LNCaP clone FGC (cell line): ENCODE measurements at regions not wholly inside any gene's neighbourhood (a gene's known extent, or its start where the extent isn't known, plus 50 kb on each side); places are given as distances from the start of the nearest gene placed in this dataset.

Experiments
- DNase-seq: peaks from one replicate; pipeline ENCODE4 v3.0.0-alpha.2; 2011; ENCODE audit warnings: low read depth
- H3K4me3 ChIP-seq: 2 replicates; pipeline ENCODE4 v1.5.1; 2011; ENCODE audit warnings: mild to moderate bottlenecking, low read depth, low read length, control low read depth
- TF ChIP-seq, protein P1 (sequence below): IDR thresholded peaks from 2 replicates; pipeline ENCODE4 v1.5.1; 2012; ENCODE audit warnings: mild to moderate bottlenecking; ENCODE audit not compliant: control insufficient read depth, insufficient read depth; ENCODE audit errors: extremely low read depth

DNA sequence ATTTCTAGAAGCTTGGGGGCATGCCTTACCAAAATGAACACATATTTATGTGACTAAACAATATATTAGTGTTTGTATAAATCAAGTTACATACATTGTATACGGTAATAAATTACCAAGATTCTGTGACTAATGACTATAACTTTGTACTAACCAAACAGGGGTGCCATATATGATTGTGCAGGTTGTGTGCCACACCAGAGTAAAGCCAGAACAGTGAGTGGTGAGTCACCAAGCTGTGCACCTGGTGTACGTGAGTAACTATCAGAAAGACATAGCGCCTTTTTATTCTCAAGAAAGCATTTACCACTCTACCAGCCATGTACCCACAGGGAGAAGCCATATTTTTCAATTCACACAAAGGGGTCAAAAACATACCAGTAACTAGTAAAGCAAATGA is 453.2 kb upstream of the PIK3C3 start:
- no peak for DNase-seq
- TF ChIP-seq, protein P1, sequence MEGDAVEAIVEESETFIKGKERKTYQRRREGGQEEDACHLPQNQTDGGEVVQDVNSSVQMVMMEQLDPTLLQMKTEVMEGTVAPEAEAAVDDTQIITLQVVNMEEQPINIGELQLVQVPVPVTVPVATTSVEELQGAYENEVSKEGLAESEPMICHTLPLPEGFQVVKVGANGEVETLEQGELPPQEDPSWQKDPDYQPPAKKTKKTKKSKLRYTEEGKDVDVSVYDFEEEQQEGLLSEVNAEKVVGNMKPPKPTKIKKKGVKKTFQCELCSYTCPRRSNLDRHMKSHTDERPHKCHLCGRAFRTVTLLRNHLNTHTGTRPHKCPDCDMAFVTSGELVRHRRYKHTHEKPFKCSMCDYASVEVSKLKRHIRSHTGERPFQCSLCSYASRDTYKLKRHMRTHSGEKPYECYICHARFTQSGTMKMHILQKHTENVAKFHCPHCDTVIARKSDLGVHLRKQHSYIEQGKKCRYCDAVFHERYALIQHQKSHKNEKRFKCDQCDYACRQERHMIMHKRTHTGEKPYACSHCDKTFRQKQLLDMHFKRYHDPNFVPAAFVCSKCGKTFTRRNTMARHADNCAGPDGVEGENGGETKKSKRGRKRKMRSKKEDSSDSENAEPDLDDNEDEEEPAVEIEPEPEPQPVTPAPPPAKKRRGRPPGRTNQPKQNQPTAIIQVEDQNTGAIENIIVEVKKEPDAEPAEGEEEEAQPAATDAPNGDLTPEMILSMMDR, result no peak
- no peak overlapping the region for H3K4me3 ChIP-seq

DNA sequence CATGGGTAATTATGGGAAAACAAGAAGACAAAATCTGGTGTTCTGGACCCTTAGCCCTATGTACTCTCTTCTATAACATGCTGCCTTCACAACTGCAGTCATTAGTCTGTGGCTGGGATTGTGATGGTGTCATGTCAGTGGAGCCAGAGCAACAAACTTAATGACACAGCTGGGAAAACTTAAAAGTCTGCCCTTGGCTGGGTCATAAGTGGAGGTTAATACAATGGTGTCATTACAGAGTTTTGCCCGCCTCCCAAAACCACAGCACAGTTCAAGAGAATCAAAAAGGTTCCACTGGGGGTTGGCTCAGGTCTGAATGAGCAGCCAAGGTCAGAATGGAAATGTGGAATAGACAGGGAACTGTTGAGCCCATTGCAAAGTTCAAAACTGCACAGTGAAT is 455.7 kb upstream of the PIK3C3 start:
- DNase-seq, result no peak
- no peak overlapping the region for H3K4me3 ChIP-seq
- TF ChIP-seq, protein P1, result no peak

DNA sequence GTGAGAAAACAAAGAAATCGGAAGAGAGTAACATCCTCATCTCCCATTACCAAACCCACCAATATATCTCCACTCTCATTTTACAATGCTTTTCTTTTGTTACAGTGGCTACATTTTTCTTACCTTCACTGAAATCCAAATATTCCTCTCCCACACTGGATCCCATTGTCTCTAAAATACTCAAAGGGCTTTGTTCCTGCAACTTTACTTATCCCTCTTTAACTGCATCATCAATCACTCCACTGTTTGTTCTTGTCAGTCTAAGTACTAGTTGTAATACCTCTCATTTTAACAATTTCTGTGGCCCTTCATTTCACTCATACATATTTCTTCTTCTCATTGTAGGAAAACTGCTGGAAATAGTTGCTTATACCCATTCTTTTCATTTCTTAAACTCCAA is 464.2 kb upstream of the PIK3C3 start:
- no peak for DNase-seq
- H3K4me3 ChIP-seq, result no peak overlapping the region
- TF ChIP-seq, protein P1, result no peak

DNA sequence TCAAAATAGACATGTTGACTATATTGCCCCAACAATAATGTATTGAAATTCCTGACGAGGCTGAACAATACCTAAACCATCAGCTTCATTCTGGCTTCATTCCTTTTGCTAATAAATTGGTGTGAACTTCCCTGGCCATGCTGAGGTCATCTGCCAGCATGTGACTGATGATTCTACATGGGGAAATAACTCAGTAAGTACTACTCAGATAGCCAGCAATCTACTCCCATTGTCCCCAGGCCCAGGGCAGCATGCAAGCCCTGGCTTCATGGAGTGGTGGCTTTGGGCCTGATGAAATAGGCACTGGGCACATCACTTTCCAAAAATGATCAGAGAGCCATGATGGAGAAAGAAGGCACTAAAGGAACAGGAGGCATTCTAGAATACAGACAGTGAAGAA is 468.5 kb upstream of the PIK3C3 start:
- TF ChIP-seq, protein P1, result no peak
- no peak for DNase-seq
- no peak overlapping the region for H3K4me3 ChIP-seq

DNA sequence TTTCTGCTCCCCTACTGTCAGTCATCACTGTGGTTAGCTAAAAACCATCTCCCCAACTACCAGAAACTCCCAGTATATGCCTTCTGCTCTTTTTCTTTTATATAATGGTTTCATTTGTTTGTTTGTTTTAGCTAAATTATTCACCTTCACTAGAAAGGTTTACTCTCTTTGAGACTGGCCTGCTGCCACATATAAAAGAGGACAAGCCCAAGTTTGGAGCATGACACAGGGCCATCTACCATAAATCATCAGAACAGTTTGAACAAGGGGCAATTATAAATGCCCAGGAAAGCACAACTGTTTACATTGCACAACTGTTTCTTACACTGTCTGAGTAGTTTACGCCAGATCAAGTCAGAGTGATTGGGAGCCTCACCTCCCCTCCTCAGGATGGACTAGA is 471.0 kb upstream of the PIK3C3 start:
- TF ChIP-seq, protein P1, result no peak
- no peak overlapping the region for H3K4me3 ChIP-seq
- no peak for DNase-seq

DNA sequence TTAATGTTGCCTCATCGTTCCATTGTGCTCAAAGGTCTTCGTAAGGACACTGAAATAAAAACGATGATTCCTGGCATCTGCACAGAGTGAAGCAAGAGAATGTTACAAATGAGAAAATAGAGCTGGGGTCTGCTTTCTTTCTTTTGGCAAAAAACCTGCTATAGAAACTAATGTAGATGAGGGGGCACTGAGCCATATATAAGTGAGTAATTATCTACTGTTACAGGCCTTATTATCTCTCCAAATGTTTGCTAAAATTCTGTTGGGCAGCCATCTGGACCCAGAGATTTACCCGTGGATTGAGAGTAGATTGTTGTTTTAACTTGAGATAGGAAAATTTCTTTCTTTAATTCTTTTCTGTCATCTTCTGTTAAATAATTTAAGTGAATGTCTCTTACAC is 472.5 kb upstream of the PIK3C3 start:
- no peak for DNase-seq
- no peak overlapping the region for H3K4me3 ChIP-seq
- TF ChIP-seq, protein P1, result no peak

DNA sequence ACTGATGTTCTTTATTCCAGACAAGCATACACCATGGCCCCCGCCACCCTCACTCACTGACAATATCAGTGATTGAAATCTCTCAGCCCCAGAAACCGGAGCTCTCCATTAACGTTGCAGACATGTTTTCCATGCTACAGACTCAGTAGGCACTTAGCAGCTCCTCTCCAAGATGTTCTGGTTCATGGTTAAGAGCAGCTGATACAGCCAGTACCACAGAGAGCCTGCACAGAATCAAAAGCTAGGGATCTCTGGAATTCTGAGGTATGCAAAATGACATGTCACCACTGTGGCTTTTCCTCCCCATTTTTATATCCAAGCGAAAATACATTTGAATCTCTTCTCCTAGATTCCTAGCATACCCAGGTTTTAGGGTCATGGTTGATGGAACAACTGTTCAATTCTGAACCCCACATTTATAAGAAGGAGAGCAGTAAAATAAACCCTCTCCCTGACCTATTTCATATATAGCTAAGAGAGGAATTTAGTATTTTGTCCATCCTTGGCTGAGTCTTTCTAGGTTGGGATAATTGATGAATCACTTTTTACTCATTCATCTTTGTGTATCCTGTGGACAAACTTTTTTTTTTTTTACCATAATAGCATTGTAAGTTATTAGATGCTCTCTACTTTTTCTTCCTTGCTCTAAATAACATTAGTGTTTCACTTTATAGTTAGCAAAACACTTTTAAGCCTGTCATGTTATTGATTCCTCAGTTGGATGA is 488.4 kb upstream of the PIK3C3 start:
- TF ChIP-seq, protein P1, result no peak

More for the DNA sequence above, 488.4 kb upstream of the PIK3C3 start:
- DNase-seq, result no peak
- no peak overlapping the region for H3K4me3 ChIP-seq
